Hepatocyte (in vitro differentiated cells): ENCODE measurements at regions not wholly inside any gene's neighbourhood (a gene's known extent, or its start where the extent isn't known, plus 50 kb on each side); places are given as distances from the start of the nearest gene placed in this dataset.

Experiments
- CTCF ChIP-seq: fragments of 200-600 bp; sonication (generic); IDR thresholded peaks from 2 replicates; pipeline ENCODE4 v1.5.1; 2016; ENCODE audit warnings: antibody characterized with exemption, mild to moderate bottlenecking; ENCODE audit not compliant: poor library complexity
- EZH2 ChIP-seq: fragments of 200-600 bp; sonication (generic); IDR thresholded peaks from 2 replicates; pipeline ENCODE4 v1.6.1; 2016; ENCODE audit warnings: antibody characterized with exemption, mild to moderate bottlenecking, borderline replicate concordance

GRCh38 chrX:734362-734761 is 103.8 kb downstream of the SHOX start:
- TF ChIP-seq CTCF: no peak
- no peak for TF ChIP-seq EZH2
